ENCODE measurements at regions not wholly inside any gene's neighbourhood (a gene's known extent, or its start where the extent isn't known, plus 50 kb on each side); places are given as distances from the start of the nearest gene placed in this dataset.
"Not testable (repeated sequence)": the region's sequence is repeated elsewhere in the genome, so short reads cannot be mapped to it uniquely, and the experiment has no call there.

DNA sequence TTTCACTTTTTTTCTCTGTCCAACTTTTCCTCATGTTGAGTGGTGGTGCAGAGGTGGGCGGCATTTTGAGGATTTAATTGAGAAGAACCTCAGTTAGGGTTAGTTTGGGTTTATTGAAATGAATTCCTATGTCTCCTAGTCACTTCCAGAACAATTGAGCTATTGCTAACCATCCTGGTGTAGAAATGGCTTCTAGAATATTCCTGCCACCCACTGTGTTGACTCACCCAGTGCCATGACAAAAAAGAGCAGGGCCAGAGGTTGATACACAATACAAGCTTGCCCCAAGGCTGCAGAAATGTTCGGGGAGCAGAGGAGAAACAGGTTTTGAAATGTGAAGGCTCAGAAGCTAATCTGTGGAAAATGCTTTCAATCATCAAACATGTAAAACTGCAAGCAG, 167.1 kb upstream of the TRIB2 start:
- no peak overlapping the region for H3K4me3 ChIP-seq (ENCODE audit: low read length in 3 of 3)
- no peaks in the 10 kb centered on the region for H3K36me3 ChIP-seq (ENCODE audit: control insufficient read depth in 3 of 3, insufficient read depth in 3 of 3, low read length in 3 of 3)
- H3K4me1 ChIP-seq (ENCODE audit: control insufficient read depth in 3 of 3, insufficient read depth in 3 of 3, low read length in 3 of 3), result peaks cover 0 to 5% (median 0%) of the 10 kb centered on the region in 3 donors
- H3K27me3 ChIP-seq (ENCODE audit: control insufficient read depth in 3 of 3, insufficient read depth in 3 of 3, low read length in 3 of 3), result no peaks in the 10 kb centered on the region
- no peak overlapping the region for H3K27ac ChIP-seq (ENCODE audit: low read depth, low read length)
- H3K9ac ChIP-seq (ENCODE audit: low read depth in 1 of 3, low read length in 3 of 3), result no peak overlapping the region
- no peaks in the 10 kb centered on the region for H3K9me3 ChIP-seq (ENCODE audit: control insufficient read depth in 3 of 3, low read length in 3 of 3)

DNA sequence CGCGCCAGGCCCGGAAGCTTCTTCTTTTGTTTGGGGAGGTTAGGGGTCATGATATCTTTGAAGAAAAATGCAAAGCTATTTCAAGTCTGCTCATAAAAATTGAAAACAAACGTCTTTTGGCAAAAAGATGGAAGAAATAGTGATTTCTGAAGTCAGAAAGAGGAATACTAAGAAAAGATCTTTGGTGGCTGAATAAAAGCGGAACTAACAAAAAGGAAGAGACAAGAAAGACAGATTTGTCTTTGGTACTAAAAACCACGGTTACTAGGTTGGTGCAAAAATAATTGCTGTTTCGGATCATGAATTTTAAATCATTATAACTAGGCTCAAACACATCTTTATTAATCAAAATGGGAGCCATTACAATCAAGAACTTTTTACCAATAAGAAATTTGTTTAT, 164.6 kb upstream of the TRIB2 start:
- no peak overlapping the region for H3K4me3 ChIP-seq (ENCODE audit: low read length in 3 of 3)
- H3K27ac ChIP-seq (ENCODE audit: low read depth, low read length), result no peak overlapping the region
- no peaks in the 10 kb centered on the region for H3K36me3 ChIP-seq (ENCODE audit: control insufficient read depth in 3 of 3, insufficient read depth in 3 of 3, low read length in 3 of 3)
- peaks cover 0 to 8% (median 4%) of the 10 kb centered on the region in 3 donors for H3K4me1 ChIP-seq (ENCODE audit: control insufficient read depth in 3 of 3, insufficient read depth in 3 of 3, low read length in 3 of 3)
- no peak overlapping the region for H3K9ac ChIP-seq (ENCODE audit: low read depth in 1 of 3, low read length in 3 of 3)
- no peaks in the 10 kb centered on the region for H3K27me3 ChIP-seq (ENCODE audit: control insufficient read depth in 3 of 3, insufficient read depth in 3 of 3, low read length in 3 of 3)
- H3K9me3 ChIP-seq (ENCODE audit: control insufficient read depth in 3 of 3, low read length in 3 of 3), result no peaks in the 10 kb centered on the region

DNA sequence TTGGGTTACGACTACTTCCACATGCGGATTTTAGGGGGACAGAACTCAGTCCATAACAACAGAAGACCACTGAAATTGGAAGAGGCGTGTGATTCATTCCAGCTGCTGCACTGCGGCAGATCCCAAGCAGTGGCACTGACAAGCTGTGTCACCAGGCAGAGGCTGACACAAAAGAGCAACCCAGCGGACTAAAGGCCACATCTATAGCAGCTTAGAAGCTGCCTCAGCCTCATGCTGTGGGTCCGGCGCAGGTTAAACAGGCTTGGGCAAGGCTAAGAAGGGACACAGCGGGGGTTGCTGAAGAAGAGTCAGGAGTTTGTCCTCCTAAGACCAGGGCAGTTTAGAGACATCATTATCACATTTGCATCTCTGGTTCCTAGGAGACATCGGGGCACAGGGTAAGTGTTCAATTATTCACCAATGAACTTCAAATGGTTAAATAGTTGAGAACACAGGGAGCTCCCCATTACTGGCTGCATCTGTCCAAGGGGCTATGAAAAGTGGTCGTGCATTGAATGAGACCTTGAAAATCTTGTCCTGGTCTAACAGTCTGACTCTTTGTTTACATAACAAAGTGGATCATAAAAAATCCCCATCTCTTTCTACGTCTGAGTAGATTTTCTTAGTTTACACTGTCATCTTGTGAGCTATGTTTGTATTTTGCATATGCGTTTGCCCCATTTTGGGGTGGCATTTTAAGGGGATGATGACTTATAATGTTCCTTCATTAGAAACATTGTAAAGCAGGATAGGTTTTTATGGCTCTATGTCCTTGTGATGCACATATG, 162.3 kb upstream of the TRIB2 start:
- Histone ChIP-seq H3K27ac (ENCODE audit: low read depth, low read length) (no peak overlapping the region), H3K4me1 (ENCODE audit: control insufficient read depth in 3 of 3, insufficient read depth in 3 of 3, low read length in 3 of 3) (peaks cover 0 to 6% (median 4%) of the 10 kb centered on the region in 3 donors), H3K27me3 (ENCODE audit: control insufficient read depth in 3 of 3, insufficient read depth in 3 of 3, low read length in 3 of 3) (no peaks in the 10 kb centered on the region), H3K4me3 (ENCODE audit: low read length in 3 of 3) (no peak overlapping the region), H3K9me3 (ENCODE audit: control insufficient read depth in 3 of 3, low read length in 3 of 3) (no peaks in the 10 kb centered on the region), H3K36me3 (ENCODE audit: control insufficient read depth in 3 of 3, insufficient read depth in 3 of 3, low read length in 3 of 3) (no peaks in the 10 kb centered on the region), H3K9ac (ENCODE audit: low read depth in 1 of 3, low read length in 3 of 3) (no peak overlapping the region)

DNA sequence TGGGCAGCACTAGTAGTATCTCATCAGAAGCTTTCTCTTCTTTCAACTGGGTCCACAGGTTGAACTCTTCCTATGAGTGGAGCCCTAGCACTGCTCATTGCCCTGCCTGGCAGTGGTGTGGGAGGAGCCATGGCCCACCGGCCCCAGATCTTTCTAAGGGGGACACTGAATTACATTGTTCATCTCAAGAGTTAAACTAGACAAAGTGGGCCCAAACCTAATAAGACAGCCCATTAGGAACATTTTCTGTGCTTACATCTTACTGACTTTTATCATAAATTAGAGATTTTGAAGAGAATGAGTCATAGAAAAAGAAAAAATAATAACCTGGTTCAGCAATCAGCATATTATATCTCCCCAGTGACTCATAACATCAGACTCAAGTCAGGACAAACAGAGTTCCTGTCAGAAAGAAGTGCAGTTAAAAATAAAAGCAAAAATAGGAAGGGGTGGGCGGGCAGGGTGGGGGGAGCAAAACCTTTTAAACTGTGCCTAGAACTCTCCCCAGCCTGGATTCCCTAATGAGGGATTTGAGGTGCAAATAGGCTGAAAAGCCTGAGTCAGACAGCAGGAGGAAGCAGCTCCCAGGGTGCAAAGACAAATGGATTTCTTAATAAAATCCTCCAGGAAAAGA, 161.6 kb upstream of the TRIB2 start:
- H3K27me3 ChIP-seq (ENCODE audit: control insufficient read depth in 3 of 3, insufficient read depth in 3 of 3, low read length in 3 of 3), result no peaks in the 10 kb centered on the region
- H3K27ac ChIP-seq (ENCODE audit: low read depth, low read length), result no peak overlapping the region

DNA sequence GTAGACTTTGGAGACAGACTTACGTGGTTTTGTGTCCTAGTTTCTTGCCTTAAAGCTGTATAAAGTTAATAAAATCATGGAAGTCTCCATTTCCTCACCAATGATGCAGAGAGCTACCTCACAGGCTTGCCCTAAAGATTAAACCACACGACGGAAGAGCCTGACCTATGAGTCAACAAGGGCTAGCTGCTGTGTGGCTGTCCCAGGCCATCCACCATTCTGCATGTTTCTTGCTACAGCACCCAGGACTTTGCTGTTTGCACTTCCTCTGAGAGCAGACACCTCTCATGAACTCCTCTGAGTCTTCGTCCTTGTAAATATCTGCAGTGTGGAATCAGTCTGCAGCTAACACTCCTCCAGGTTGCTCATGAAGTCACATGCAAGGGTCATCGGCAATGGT, 160.0 kb upstream of the TRIB2 start:
- H3K27ac ChIP-seq (ENCODE audit: low read depth, low read length), result no peak overlapping the region
- no peaks in the 10 kb centered on the region for H3K36me3 ChIP-seq (ENCODE audit: control insufficient read depth in 3 of 3, insufficient read depth in 3 of 3, low read length in 3 of 3)
- H3K9ac ChIP-seq (ENCODE audit: low read depth in 1 of 3, low read length in 3 of 3), result no peak overlapping the region

More for the DNA sequence above, 161.6 kb upstream of the TRIB2 start:
- no peak overlapping the region for H3K9ac ChIP-seq (ENCODE audit: low read depth in 1 of 3, low read length in 3 of 3)
- H3K4me1 ChIP-seq (ENCODE audit: control insufficient read depth in 3 of 3, insufficient read depth in 3 of 3, low read length in 3 of 3), result peaks cover 0 to 6% (median 4%) of the 10 kb centered on the region in 3 donors
- no peak overlapping the region for H3K4me3 ChIP-seq (ENCODE audit: low read length in 3 of 3)
- H3K9me3 ChIP-seq (ENCODE audit: control insufficient read depth in 3 of 3, low read length in 3 of 3), result no peaks in the 10 kb centered on the region
- no peaks in the 10 kb centered on the region for H3K36me3 ChIP-seq (ENCODE audit: control insufficient read depth in 3 of 3, insufficient read depth in 3 of 3, low read length in 3 of 3)

DNA sequence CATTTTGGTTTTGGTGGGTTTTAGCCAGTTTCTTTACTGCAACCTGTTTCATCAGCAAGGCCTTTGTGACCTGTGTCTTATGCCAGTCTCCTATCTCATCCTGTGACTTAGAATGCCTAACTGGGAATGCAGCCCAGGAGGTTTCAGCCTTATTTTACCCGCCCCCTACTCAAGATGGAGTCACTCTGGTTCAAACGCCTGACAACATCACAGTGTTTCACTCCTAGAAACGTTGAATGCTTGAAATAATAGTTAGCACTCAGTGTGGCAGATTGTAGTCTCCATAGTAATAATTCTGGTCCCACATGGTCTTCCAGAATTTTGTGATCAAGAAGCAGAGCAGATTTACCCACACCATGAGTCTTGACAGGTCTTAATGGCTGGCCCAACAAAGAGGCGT, 159.0 kb upstream of the TRIB2 start:
- no peaks in the 10 kb centered on the region for H3K27me3 ChIP-seq (ENCODE audit: control insufficient read depth in 3 of 3, insufficient read depth in 3 of 3, low read length in 3 of 3)
- no peak overlapping the region for H3K4me3 ChIP-seq (ENCODE audit: low read length in 3 of 3)
- no peak overlapping the region for H3K27ac ChIP-seq (ENCODE audit: low read depth, low read length)
- H3K36me3 ChIP-seq (ENCODE audit: control insufficient read depth in 3 of 3, insufficient read depth in 3 of 3, low read length in 3 of 3), result no peaks in the 10 kb centered on the region
- no peaks in the 10 kb centered on the region for H3K9me3 ChIP-seq (ENCODE audit: control insufficient read depth in 3 of 3, low read length in 3 of 3)
- H3K9ac ChIP-seq (ENCODE audit: low read depth in 1 of 3, low read length in 3 of 3), result no peak overlapping the region
- peaks cover 0 to 6% (median 4%) of the 10 kb centered on the region in 3 donors for H3K4me1 ChIP-seq (ENCODE audit: control insufficient read depth in 3 of 3, insufficient read depth in 3 of 3, low read length in 3 of 3)

More for the DNA sequence above, 160.0 kb upstream of the TRIB2 start:
- no peak overlapping the region for H3K4me3 ChIP-seq (ENCODE audit: low read length in 3 of 3)
- no peaks in the 10 kb centered on the region for H3K27me3 ChIP-seq (ENCODE audit: control insufficient read depth in 3 of 3, insufficient read depth in 3 of 3, low read length in 3 of 3)
- no peaks in the 10 kb centered on the region for H3K9me3 ChIP-seq (ENCODE audit: control insufficient read depth in 3 of 3, low read length in 3 of 3)
- peaks cover 0 to 6% (median 4%) of the 10 kb centered on the region in 3 donors for H3K4me1 ChIP-seq (ENCODE audit: control insufficient read depth in 3 of 3, insufficient read depth in 3 of 3, low read length in 3 of 3)

DNA sequence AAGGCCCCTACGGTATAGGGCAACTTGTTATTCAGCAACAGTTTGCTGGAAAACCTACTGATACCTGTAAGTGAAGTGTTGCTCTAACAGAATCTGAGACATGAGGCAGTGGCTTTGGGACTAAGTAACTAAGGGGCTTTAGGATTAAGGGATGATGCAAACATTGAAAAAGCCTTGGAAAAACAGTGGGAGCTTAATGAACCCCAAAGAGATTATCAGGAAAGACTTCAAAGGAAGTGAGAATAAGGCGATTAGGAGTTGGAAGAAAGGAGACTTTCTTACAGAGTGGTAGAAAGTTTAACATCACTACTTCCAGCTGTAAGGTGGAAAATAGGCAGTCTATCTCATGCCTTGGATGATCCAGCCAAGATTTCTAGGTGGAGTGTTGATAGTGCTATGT, 158.2 kb upstream of the TRIB2 start:
- H3K4me1 ChIP-seq (ENCODE audit: control insufficient read depth in 3 of 3, insufficient read depth in 3 of 3, low read length in 3 of 3), result peaks cover 0 to 6% (median 4%) of the 10 kb centered on the region in 3 donors
- H3K36me3 ChIP-seq (ENCODE audit: control insufficient read depth in 3 of 3, insufficient read depth in 3 of 3, low read length in 3 of 3), result no peaks in the 10 kb centered on the region
- H3K27me3 ChIP-seq (ENCODE audit: control insufficient read depth in 3 of 3, insufficient read depth in 3 of 3, low read length in 3 of 3), result no peaks in the 10 kb centered on the region
- H3K27ac ChIP-seq (ENCODE audit: low read depth, low read length), result no peak overlapping the region
- no peak overlapping the region for H3K9ac ChIP-seq (ENCODE audit: low read depth in 1 of 3, low read length in 3 of 3)
- no peaks in the 10 kb centered on the region for H3K9me3 ChIP-seq (ENCODE audit: control insufficient read depth in 3 of 3, low read length in 3 of 3)
- no peak overlapping the region for H3K4me3 ChIP-seq (ENCODE audit: low read length in 3 of 3)

DNA sequence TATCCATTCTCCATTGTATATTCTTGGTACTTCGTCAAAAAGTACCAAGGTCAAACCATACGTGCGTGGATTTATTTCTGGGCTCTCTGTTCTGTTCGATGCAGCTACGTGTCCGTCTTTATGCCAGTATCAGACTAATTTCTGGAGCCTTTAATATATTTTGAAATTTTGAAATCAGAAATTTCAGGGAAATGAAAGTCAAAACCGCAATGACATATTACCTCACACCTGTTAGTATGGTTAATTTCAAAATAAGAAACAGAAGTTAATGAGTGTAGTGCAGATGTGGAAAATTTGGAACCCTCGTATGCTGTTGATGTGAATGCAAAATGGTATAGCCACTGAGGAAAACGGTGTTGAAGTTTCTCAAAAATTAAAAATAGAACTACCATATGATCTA, 156.1 kb upstream of the TRIB2 start:
- no peak overlapping the region for H3K27ac ChIP-seq (ENCODE audit: low read depth, low read length)
- H3K36me3 ChIP-seq (ENCODE audit: control insufficient read depth in 3 of 3, insufficient read depth in 3 of 3, low read length in 3 of 3), result no peaks in the 10 kb centered on the region
- H3K9ac ChIP-seq (ENCODE audit: low read depth in 1 of 3, low read length in 3 of 3), result no peak overlapping the region
- H3K9me3 ChIP-seq (ENCODE audit: control insufficient read depth in 3 of 3, low read length in 3 of 3), result no peaks in the 10 kb centered on the region
- H3K4me1 ChIP-seq (ENCODE audit: control insufficient read depth in 3 of 3, insufficient read depth in 3 of 3, low read length in 3 of 3), result no peaks in the 10 kb centered on the region
- H3K27me3 ChIP-seq (ENCODE audit: control insufficient read depth in 3 of 3, insufficient read depth in 3 of 3, low read length in 3 of 3), result no peaks in the 10 kb centered on the region
- H3K4me3 ChIP-seq (ENCODE audit: low read length in 3 of 3), result no peak overlapping the region

DNA sequence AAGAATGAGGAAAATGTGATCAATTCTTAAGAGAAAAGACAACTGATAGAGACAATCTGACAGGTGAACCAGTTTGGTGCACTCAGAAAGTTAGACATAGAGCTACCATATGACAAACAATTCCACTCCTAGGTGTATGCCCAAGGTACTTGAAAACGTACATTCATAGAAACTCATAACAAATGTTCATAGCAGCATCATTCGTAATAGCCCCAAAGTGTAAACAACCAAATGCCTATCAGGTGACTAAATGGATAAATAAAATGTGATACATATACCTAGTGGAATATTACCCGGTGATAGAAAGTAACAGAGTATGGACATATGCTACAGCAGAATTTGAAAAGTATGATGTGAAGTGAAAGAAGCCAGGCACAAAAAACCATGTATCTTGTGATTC, 149.3 kb upstream of the TRIB2 start:
- H3K4me3 ChIP-seq (ENCODE audit: low read length in 3 of 3), result no peak overlapping the region
- no peaks in the 10 kb centered on the region for H3K9me3 ChIP-seq (ENCODE audit: control insufficient read depth in 3 of 3, low read length in 3 of 3)
- no peaks in the 10 kb centered on the region for H3K27me3 ChIP-seq (ENCODE audit: control insufficient read depth in 3 of 3, insufficient read depth in 3 of 3, low read length in 3 of 3)
- no peaks in the 10 kb centered on the region for H3K36me3 ChIP-seq (ENCODE audit: control insufficient read depth in 3 of 3, insufficient read depth in 3 of 3, low read length in 3 of 3)
- H3K9ac ChIP-seq (ENCODE audit: low read depth in 1 of 3, low read length in 3 of 3), result no peak overlapping the region
- no peak overlapping the region for H3K27ac ChIP-seq (ENCODE audit: low read depth, low read length)
- H3K4me1 ChIP-seq (ENCODE audit: control insufficient read depth in 3 of 3, insufficient read depth in 3 of 3, low read length in 3 of 3), result no peaks in the 10 kb centered on the region

DNA sequence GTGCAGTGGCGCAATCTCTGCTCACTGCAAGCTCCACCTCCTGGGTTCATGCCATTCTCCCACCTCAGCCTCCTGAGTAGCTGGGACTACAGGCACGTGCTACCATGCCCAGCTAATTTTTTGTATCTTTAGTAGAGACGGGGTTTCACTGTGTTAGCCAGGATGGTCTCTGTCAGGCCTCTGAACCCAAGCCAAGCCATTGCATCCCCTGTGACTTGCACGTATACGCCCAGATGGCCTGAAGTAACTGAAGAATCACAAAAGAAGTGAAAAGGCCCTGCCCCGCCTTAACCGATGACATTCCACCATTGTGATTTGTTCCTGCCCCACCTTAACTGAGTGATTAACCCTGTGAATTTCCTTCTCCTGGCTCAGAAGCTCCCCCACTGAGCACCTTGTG, 147.2 kb upstream of the TRIB2 start:
- H3K27ac ChIP-seq (ENCODE audit: low read depth, low read length); H3K9ac ChIP-seq (ENCODE audit: low read depth in 1 of 3, low read length in 3 of 3); H3K4me1 ChIP-seq (ENCODE audit: control insufficient read depth in 3 of 3, insufficient read depth in 3 of 3, low read length in 3 of 3); H3K36me3 ChIP-seq (ENCODE audit: control insufficient read depth in 3 of 3, insufficient read depth in 3 of 3, low read length in 3 of 3); H3K9me3 ChIP-seq (ENCODE audit: control insufficient read depth in 3 of 3, low read length in 3 of 3); H3K4me3 ChIP-seq (ENCODE audit: low read length in 3 of 3); H3K27me3 ChIP-seq (ENCODE audit: control insufficient read depth in 3 of 3, insufficient read depth in 3 of 3, low read length in 3 of 3): not testable (repeated sequence)

Data from skeletal muscle tissue (tissue), 3 donors.